GF-D8 (cell line): ENCODE measurements at regions not wholly inside any gene's neighbourhood (a gene's known extent, or its start where the extent isn't known, plus 50 kb on each side); places are given as distances from the start of the nearest gene placed in this dataset.

ENCODE experiments used
- DNase-seq: peaks from one replicate; lab custom pipeline; 2025; lab: John Stamatoyannopoulos, UW

- no peak for DNase-seq
These were observed 192.0 kb downstream of the PIK3R1 start for GRCh38 chr5:68407311-68408239.

GRCh38 chr5:68408345-68408871 is 192.9 kb downstream of the PIK3R1 start:
- DNase-seq: no peak

- no peak for DNase-seq
These were observed 193.7 kb downstream of the PIK3R1 start for GRCh38 chr5:68409259-68409658.

- no peak for DNase-seq
These were observed 195.6 kb downstream of the PIK3R1 start for GRCh38 chr5:68411161-68411560.

GRCh38 chr5:68415177-68416085 is 199.9 kb downstream of the PIK3R1 start:
- no peak for DNase-seq

GRCh38 chr5:68416714-68417113 is 201.2 kb downstream of the PIK3R1 start:
- DNase-seq: no peak

- no peak for DNase-seq
These were observed 202.6 kb downstream of the PIK3R1 start for GRCh38 chr5:68418201-68418600.

- DNase-seq: no peak
These were observed 203.1 kb downstream of the PIK3R1 start for GRCh38 chr5:68418680-68419079.

- DNase-seq: no peak
These were observed 203.6 kb downstream of the PIK3R1 start for GRCh38 chr5:68419081-68419636.

- DNase-seq: no peak
These were observed 204.3 kb downstream of the PIK3R1 start for GRCh38 chr5:68419637-68420452.

- no peak for DNase-seq
These were observed 205.2 kb downstream of the PIK3R1 start for GRCh38 chr5:68420476-68421344.

GRCh38 chr5:68421485-68422220 is 206.1 kb downstream of the PIK3R1 start:
- no peak for DNase-seq

- no peak for DNase-seq
These were observed 207.7 kb downstream of the PIK3R1 start for GRCh38 chr5:68423154-68423811.

- no peak for DNase-seq
These were observed 209.4 kb downstream of the PIK3R1 start for GRCh38 chr5:68424799-68425537.

- no peak for DNase-seq
These were observed 211.0 kb downstream of the PIK3R1 start for GRCh38 chr5:68426586-68426985.

- DNase-seq: no peak
These were observed 212.8 kb downstream of the PIK3R1 start for GRCh38 chr5:68428231-68428811.

- DNase-seq: no peak
These were observed 214.0 kb downstream of the PIK3R1 start for GRCh38 chr5:68429510-68429909.

GRCh38 chr5:68430279-68430678 is 214.7 kb downstream of the PIK3R1 start:
- no peak for DNase-seq
